Small intestine (tissue), 7 donors: ENCODE measurements at regions not wholly inside any gene's neighbourhood (a gene's known extent, or its start where the extent isn't known, plus 50 kb on each side); places are given as distances from the start of the nearest gene placed in this dataset.
"Not testable (repeated sequence)": the region's sequence is repeated elsewhere in the genome, so short reads cannot be mapped to it uniquely, and the experiment has no call there.

Source experiments
- DNase-seq, 2 donors: peaks; one replicate each; pipeline versions ENCODE4 v3.0.0 to v3.0.0-alpha.2; 2013
- FAIRE-seq: peaks from 2 replicates; lab custom pipeline; 2012; peaks lifted over from hg19 to GRCh38; lab: Jason Lieb, UNC
- H3K27ac ChIP-seq, 3 donors: one replicate each; pipeline ENCODE4 v1.5.1; 2013; ENCODE audit warnings: low read length in 2 of 3, mild to moderate bottlenecking in 2 of 3, control low read depth in 1 of 3, inconsistent platforms in 1 of 3, low read depth in 1 of 3, moderate library complexity in 1 of 3
- H3K27me3 ChIP-seq, 3 donors: one replicate each; pipeline ENCODE4 v1.6.1; 2013; ENCODE audit warnings: low read length in 3 of 3, inconsistent platforms in 1 of 3; ENCODE audit not compliant: control insufficient read depth in 3 of 3, insufficient read depth in 3 of 3
- H3K36me3 ChIP-seq, 3 donors: one replicate each; pipeline ENCODE4 v1.6.1; 2013; ENCODE audit warnings: low read length in 3 of 3, inconsistent platforms in 1 of 3, low read depth in 1 of 3, mild to moderate bottlenecking in 1 of 3, moderate library complexity in 1 of 3; ENCODE audit not compliant: control insufficient read depth in 3 of 3, insufficient read depth in 2 of 3
- H3K4me1 ChIP-seq, 3 donors: one replicate each; pipeline ENCODE4 v1.6.1; 2013; ENCODE audit warnings: low read length in 2 of 3, inconsistent platforms in 1 of 3, low read depth in 1 of 3, mild to moderate bottlenecking in 1 of 3, moderate library complexity in 1 of 3; ENCODE audit not compliant: control insufficient read depth in 3 of 3, insufficient read depth in 2 of 3
- H3K4me3 ChIP-seq, 3 donors: one replicate each; pipeline ENCODE4 v1.5.1; 2013; ENCODE audit warnings: low read length in 3 of 3, control low read depth in 1 of 3, inconsistent platforms in 1 of 3, low read depth in 1 of 3, mild to moderate bottlenecking in 1 of 3, moderate library complexity in 1 of 3
- H3K9me3 ChIP-seq, 2 donors: one replicate each; pipeline ENCODE4 v1.6.1; 2013; ENCODE audit warnings: low read depth in 1 of 2, low read length in 1 of 2; ENCODE audit not compliant: control insufficient read depth in 2 of 2, insufficient read depth in 1 of 2
- WGBS, 3 donors: extraction: QIAGEN DNeasy Blood & Tissue Kit; methylation state at CpG; one replicate each; pipeline ENCODE4 v1.1.7; 2013; 5-methylcytosine and 5-hydroxymethylcytosine counted together
- donor health status: healthy with polysubstance abuse.
- donor health status: control.
- donor health status: control.
- donor health status: Bipolar disorder and iron deficiency.
- donor health status: healthy.

GRCh38 chr15:30499233-30499632 lies 52.6 kb upstream of the GOLGA8Q start:
- WGBS, 3 donors: no CpG with 5 or more reads among the region's 7 CpGs
- H3K4me1 ChIP-seq, DNase-seq, H3K27me3 ChIP-seq, H3K36me3 ChIP-seq, H3K4me3 ChIP-seq, H3K9me3 ChIP-seq, FAIRE-seq, H3K27ac ChIP-seq: not testable (repeated sequence)

GRCh38 chr15:30500511-30500910 lies 51.3 kb upstream of the GOLGA8Q start:
- H3K27me3 ChIP-seq, H3K27ac ChIP-seq, FAIRE-seq, H3K4me1 ChIP-seq, DNase-seq, H3K4me3 ChIP-seq, H3K9me3 ChIP-seq, H3K36me3 ChIP-seq: not testable (repeated sequence)
- 91 to 100% (median 97%) methylated on average over 1 of the region's 2 CpGs for WGBS, 3 donors
